HG03139 (cell line): ENCODE measurements at regions not wholly inside any gene's neighbourhood (a gene's known extent, or its start where the extent isn't known, plus 50 kb on each side); places are given as distances from the start of the nearest gene placed in this dataset.
A peak's percentile ranks its signal among the peaks of the same experiment; 100 is the strongest.
"Not testable (repeated sequence)": the region's sequence is repeated elsewhere in the genome, so short reads cannot be mapped to it uniquely, and the experiment has no call there.

Source experiments
- ATAC-seq: cut with Tn5 transposase; IDR thresholded peaks from one replicate; pipeline ENCODE4 v1.9.1; 2021; ENCODE audit not compliant: unreplicated experiment

DNA sequence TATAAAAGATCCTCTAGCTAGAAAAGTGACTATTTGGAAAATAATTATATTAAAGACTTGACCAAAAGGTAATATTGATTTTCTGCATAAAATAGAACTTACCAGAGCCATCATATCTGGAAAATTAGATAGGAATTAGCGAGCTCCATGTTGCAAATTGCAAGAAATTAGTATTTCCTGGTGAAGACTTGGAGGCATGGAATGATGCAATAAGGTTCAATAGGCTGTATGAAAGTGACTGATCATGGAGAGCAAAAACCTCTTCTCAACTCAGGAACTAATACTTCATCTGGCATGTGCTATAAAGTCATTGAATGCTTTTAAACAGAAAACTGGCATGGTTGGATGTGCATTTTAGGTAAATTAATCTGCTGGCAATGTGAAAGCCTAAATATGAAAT, 66.3 kb upstream of the UFM1 start:
- no peak for ATAC-seq

DNA sequence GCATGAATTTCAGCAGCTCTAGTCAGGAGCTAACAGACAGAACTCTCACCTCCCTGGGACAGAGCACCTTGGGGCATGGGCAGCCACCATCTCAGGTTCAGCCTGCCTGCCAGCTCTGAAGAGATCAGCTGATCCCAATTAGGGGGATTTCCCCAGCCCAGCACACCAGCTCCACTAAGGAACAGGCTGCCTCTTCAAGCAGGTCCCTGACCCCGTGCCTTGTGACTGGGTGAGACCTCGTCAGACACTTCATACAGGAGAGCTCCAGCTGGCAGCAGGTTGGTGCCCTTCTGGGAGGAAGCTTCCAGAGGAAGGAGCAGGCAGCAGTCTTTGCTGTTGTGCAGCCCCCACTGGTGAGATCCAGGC, 84.5 kb upstream of the UFM1 start:
- no peak for ATAC-seq

DNA sequence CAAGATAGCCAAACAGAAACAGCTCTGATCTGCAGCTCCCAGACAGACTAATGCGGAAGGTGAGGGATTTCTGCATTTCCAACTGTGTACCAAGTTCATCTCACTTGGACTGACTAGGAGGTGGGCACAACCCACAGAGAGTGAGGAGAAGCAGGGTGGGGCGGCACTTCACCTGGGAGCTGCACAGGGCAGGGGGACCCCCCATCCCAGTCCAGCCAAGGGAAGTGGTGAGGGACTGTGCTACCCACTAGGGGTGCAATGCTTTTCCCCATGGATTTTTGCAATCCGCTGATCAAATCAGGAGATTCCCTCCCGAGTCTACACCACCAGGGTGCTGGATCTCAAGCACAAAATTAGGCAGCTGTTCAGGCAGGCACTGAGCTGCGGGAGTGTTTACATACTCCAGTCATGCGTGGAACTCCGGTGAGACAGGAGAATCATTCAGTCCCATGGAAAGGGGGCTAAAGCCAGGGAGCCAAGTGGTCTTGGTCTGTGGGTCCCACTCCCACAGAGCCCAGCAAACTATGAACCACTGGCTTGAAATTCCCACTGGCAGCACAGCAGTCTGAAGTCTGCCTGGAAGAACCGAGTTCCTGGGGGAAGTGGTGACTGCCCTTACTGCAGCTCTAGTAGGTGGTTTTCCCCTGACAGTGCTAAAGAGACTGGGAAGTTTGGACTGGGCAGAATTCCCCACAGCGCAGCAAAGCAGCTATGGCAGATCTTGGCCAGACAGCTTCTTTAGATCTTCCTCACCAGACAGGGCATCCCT, 85.1 kb upstream of the UFM1 start:
- no peak for ATAC-seq

DNA sequence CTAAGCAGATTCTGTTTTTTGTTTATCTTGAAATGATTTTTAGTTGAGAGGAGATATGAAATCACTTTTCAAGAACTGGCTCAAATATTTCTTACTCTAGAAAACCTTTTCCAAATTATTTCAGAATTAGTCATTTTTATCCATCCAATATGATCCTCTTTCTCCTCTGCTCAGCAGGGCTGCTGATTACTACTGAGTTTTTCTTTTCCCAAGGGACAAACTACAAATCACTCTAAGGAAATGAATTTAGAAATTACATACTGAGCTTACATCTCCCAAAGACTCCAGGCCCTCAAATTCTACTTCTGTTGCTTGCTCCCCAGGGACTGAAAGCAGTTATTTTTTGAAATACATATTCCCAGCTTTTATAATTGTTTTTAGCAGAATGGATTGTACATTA, 87.4 kb upstream of the UFM1 start:
- ATAC-seq = no peak

DNA sequence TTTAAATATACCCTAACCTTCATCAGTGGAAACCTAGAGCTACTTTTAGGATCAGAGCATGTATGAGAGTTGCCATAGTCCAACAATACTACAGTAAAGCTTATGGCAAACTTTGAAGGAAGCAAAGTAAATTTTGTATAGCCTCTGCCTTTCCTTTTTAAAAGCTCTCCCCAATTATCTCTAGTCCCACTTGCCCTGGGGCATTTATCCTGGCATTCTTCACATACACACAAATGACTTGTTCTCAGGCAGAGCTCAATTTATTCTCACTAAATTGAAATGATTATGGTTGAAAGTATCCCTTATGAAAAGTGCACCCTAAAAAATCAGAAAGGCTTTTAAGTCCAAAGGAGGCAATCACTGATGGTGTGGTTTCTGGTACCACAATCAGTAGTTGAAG, 94.1 kb upstream of the UFM1 start:
- no peak for ATAC-seq

DNA sequence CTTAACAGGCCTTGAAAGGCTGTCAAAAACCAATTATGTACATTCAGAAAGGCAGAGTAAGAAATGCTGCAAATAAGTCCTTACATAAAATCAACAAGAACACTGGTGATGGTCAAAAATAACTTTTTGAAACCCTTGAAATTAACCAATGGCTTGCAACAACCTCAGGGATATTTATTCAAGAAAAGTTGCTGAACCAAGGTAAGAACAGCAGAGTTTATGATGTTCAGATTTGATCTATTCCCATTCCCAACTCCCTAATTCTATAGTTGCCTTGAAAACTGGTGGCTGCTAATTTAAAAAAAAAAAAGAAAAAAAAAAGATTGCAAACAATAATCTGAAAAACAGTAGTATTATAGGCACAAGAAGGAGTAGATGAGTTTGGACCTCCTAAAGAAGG, 109.8 kb upstream of the UFM1 start:
- no peak for ATAC-seq

DNA sequence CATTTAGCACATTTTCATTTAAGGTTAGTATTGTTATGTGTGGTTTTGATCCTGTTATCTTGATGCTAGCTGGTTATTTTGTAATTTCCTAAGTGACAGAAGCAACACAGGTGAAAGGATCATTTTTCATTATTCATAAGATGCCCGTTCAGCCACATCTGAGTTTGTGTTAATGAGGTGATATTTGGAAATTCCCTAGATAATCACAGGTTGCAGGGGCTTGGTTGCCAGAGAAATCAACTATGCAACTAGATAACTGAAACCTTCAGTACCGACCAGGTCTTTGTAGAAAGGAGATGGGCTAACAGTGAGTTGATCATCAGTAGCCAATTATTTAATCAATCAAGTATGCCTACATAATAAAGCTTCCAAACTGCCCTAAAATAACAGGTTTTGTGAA, 121.3 kb upstream of the UFM1 start:
- ATAC-seq = no peak

DNA sequence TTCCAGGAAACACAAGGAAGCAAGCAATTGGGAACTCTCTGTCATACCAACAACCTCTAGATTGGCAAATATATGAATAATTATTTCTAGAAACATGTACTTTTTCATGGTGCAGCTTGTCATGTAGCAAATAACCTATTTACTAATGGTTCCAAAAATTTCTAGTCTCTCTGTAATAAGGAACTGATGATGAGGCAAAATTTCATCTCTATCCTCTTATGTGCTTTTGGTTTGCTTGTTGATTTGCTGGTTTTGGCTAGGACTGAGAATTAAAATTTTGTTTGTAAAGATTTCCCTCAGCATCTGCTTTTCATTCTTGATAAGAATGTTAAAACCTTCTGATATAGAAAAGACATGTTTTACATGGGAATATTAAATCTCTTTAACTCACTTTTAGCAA, 123.2 kb upstream of the UFM1 start:
- ATAC-seq = no peak

DNA sequence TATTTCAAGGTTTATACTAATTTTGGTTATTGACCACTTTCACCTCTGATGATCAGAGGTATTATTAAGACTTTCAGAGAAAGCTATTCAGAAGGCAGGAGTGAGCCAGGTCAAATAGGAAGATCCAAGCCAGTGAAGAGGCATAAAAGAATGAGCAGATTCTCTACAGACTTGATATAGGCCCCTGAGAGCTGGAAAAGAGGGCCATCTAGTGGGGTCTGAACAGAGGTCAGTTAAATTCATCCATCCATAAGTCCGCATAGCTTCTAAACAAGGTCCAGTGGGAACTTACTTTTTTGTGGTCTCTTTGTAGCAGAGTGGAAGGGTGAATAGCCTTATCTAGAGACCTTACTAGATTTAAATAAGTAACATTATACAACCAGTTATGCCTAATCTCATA, 126.6 kb upstream of the UFM1 start:
- no peak for ATAC-seq

DNA sequence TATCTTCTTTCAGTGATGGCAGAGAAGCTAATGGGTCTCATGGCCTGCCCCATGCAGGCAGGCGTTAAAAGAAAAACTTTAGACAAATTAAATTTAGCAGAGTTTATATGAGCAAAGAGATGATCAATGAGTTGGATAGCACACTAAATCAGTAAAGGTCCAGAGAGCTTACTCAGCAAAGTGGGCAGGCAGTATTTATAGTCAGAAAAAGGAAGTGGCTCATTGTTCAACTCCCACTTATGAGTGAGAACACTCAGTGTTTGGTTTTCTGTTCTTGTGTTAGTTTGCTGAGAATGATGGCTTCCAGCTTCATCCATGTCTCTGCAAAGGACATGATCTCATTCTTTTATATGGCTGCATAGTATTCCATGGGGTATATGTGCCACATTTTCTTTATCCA, 128.5 kb upstream of the UFM1 start:
- ATAC-seq = not testable (repeated sequence)

DNA sequence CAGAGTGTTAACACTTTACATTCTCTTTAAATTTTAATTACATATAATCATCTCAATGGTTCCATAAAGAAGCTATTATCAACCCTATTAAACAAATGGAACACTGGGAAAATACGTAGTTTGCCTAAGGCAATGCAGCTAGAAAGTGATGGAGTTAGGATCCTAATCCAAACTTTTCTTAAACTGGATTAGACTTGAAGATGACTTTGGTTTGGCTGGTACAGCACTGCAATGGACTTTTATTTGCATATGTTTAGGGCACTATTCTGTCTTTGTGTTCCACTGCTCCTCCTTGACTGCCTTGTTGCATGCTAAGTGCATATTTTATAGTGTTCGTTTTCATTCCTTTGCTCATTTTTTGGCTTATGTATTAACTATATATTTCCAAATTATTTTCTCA, 133.5 kb upstream of the UFM1 start:
- no peak for ATAC-seq

DNA sequence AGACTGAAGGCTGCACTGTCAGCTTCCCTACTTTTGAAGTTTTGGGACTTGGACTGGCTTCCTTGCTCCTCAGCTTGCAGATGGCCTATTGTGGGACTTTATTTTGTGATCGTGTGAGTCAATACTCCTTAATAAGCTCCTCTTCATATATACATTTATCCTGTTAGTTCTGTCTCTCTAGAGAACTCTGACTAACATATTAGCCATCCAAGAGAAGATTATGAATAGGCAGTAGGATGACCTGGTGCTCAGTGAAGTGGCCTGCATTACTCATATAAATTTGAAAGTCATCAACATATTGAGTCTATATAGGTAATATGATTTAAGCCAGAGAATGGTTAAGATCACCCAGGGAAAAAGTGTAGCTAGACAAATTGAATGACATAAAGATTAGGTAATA, 136.3 kb upstream of the UFM1 start:
- no peak for ATAC-seq

DNA sequence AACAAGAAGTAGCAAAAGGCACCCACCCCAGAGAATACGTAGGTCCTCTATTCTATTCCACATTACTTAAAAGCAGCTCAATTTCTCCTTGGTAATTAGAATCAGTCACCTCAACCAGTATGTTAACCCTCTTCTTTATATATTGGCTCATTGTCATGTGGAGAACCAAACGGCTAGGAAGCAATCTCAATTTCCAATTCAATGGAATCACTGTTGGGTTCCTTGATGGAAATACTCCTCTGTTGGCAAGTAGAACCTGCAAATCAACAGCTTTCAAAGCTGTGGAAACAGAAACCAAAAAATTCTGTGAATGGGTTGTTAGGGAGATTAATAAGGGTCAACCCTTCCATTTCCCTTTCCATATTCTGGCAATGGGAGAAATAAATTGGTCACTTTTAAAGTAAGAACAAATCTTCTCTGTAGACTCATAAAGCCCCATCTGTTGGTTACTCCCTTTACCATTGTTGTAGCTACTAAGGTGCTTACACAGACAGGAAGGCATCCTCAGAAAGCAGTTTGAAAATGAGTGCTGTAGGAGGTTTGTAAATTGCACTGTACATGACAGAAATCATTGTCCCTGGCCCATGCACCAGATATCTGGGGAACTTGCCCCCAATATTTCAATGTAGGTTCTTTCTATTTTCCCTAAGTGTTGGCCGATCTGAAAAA, 138.6 kb upstream of the UFM1 start:
- ATAC-seq = no peak

DNA sequence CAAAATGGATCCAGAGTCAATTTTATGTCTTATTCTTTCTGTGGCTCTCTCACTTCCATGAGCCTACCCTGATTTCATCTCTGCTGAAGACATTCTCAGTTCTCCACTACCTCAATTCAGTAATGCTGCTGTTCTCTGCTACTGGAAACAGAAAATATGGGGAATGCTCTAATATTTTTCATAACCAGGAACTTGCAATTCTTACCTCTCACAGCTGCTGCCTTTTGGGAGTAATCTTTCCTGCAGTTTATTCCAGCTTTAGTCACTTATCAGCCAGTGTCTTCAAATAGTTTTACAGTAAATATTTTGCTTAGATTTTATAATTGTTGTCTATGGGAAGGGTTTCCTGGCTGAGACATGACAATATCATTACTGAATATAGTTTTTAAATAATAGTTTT, 145.1 kb upstream of the UFM1 start:
- ATAC-seq = no peak

DNA sequence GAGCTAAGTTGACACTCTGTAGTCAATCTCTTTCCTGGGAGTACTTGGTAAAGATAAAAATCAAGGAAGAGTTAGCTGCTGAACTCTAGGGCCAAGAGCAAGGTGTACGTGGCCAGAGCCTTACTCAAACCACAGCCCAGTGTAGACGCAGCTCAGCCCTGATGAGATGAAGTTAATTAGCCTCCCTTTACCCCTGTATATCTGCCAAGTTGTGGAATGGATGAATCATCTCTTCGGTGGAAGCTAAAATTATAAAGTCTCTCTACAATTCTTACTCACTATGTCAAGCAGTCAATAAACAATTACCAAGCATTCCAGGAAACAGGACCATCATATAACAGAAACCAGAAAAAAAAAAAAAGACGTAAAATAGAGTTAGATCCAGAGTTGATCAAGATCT, 146.9 kb upstream of the UFM1 start:
- ATAC-seq = no peak

DNA sequence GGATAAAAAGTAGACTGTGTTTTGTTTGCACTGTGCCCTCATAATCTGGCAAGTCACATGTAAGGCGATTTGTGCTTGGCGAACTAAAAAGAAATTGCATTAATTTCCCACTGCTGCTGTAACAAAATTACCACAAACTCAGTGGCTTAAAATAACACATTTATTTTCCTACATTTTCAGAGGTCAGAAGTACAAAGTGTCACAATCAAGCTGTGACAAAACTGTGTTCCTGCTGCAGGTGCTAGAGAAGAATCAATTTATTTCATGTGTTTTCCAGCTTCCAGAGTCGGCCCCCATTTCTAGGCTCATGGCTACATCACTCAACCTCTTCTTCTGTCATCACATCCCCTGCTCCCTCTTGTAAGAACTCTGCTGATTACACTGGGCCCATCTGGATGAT, 158.6 kb upstream of the UFM1 start:
- ATAC-seq = no peak

DNA sequence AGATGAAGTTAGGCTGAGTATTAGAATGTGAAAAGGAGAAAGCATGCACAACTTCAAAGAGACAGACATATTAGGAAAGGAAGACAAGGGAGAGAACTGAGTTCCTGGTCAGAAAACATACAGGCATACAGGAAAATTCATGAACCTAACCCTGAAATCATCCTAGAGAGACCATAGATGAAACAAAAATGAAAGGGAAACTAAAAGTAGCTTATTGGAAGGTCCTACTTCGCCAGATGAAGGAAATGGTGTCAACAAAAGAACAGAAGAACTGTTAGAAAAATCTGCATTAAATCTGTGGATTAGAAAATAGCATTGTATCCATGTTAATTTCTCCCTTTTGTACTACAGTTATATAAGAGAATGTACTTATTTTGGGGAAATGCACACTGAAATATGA, 169.0 kb upstream of the UFM1 start:
- ATAC-seq = no peak

DNA sequence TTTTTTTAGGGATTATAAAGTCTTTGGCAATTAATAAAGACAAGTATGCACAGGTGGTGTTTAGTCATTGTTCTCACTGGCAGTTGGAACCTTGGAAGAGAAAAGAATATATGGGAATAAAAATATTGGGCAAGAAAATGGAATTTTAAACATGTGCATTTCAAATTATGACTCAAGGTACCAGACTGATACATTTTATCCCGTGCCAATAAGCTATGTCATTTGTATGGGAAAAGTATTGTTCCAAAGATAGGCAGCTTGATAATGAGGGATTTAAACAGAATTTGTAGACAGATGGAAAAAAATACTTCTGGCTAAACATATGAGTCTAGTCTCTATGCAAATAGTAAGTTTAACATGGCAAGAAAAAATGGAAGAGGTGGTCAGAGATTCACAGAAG, 169.5 kb upstream of the UFM1 start:
- no peak for ATAC-seq

DNA sequence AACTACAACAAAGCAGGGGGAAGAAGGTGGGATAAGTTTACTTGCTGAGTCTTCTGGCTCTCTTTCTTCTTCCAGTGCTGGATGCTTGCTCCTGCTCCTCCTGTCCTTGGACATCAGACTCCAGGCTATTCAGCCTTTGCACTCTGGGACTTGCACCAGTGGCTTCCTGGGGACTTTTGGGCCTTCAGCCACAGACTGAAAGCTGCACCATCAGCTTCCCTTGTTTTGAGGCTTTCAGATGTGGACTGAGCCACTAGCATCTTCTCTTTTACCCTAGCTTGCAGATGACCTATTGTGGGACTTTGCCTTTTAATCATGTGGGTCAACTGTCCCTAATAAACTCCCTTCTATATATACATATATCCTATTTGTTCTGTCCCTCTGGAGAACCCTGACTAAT, 173.0 kb upstream of the UFM1 start:
- no peak for ATAC-seq

DNA sequence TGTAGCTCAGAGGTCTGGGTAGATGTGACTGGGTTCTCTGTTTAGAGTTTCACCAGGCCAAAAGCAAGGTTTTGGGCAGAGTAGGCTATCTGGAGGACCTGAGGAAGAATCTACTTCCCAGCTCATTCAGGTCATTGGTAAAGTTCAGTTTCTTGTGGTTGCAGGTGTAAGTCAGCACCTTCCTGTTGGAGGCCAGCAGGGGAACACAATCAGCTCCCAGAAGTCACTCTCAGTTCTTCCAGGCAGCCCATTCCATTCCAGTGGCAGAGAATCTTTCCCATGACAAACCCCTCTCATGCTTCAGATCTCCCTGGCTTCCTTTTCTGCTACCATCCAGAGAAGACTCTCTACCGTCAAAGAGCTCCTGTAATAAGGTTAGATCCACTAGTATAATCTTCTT, 176.2 kb upstream of the UFM1 start:
- no peak for ATAC-seq

DNA sequence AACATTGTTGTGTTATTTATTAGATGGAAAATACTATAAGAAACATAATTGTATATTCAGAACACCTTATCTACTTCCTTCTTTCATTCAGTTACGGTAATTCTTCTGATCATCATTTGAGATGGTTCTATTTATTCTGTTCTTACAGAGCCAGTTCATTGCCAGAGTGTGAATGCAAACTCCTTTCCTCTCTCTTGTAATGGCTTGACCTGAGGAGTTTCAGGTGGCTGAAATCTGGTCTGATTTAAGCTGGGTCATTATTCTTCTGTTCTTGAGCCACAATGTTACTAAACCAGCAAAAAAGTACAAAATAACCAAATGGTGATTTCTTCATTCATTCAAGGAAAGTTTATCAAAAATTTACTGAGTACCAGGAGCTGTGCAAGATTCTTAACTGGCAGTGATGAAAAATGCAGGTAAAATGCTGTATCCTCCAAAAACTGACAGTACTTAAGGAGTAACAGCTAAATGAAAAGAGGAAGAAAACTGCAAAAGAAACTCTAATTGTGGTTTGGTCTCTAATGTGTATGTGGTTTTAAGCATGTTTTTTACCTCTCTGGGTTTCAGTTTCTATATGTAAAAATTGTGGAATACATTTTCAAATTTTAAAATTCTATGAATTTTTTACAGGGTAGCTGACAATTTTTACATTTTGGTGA, 182.4 kb upstream of the UFM1 start:
- ATAC-seq = peak; percentile 95

DNA sequence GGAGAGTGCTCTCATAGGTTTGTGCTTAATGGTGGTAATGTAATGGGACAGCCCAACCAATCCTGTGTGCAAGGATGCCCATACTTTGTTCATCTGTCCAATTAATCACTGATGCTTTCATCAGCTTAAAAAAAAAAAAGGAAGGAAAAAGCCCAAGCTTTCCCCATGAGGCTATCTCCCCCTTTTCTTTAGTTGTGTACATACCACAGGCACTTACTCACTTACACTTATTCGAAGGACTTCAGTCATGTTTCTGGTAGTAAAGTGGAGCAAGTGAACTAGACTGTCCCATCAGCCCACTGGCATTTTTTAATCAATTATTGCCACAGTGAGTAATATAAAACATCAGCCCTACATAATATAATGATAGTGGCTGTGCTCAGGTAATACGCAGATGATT, 183.5 kb upstream of the UFM1 start:
- no peak for ATAC-seq

DNA sequence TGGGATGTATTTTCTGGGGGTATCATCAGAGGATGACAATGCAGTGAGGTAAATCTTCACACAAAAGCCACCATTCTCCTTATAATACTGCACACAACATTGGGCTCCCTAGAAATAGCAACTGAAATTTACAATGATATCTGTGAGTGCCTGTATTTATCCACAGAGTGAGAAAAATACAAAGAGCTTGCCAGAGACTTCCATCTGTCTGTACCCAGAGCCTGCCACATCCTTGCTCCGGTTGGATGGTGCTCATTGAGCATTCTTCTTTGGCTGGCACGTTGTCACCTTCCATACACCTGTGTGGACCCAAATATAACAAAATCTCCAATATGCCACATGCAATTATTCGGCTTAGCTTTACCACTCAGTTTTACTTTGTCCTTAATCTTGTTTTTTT, 189.5 kb upstream of the UFM1 start:
- ATAC-seq = no peak
